ENCODE measurements at regions not wholly inside any gene's neighbourhood (a gene's known extent, or its start where the extent isn't known, plus 50 kb on each side); places are given as distances from the start of the nearest gene placed in this dataset.
"Not testable (repeated sequence)": the region's sequence is repeated elsewhere in the genome, so short reads cannot be mapped to it uniquely, and the experiment has no call there.

DNA sequence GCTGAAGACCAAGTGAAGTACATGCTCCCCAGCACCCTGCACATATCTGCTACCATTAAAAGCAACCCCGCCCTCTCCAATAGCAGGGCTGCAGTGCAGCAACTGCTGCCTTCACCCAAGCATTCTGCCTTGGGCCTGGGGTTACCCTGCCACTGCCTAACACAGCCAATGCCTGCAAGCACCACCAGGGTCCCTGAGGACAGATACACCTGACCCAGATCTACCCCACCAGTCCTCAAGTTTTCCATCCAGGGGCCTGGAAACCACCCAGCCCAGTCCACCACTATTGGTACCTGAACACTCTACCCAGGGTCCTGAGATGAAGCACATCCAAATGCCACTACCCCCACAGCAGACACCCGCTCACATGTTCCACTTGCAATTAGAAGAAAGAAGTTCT lies 181.1 kb upstream of the RBBP8 start:
- H3K27ac ChIP-seq: no peak overlapping the region
- WGBS (ENCODE audit: missing lambda C conversion rate): 63% methylated on average over 2 of the region's 2 CpGs
- no peak overlapping the region for H3K4me2 ChIP-seq
- ChIA-PET CTCF (no interaction called here), POLR2A (no interaction called here)
- H3K4me1 ChIP-seq: no peaks in the 10 kb centered on the region
- DNase-seq (ENCODE audit: low read depth in 1 of 2, low spot score in 1 of 2) (no peak), FAIRE-seq (no peak), ATAC-seq (no peak)
- H3K4me3 ChIP-seq: no peak overlapping the region
- H3K9me3 ChIP-seq: no peaks in the 10 kb centered on the region
- no peak for TF ChIP-seq CBX2 (IDR thresholded peaks at IDR 0.05; ENCODE audit: borderline replicate concordance, low read depth)
- no peak for TF ChIP-seq PHF8 (IDR thresholded peaks at IDR 0.05; ENCODE audit: borderline replicate concordance, low read depth)
- no peak for TF ChIP-seq ZNF302 (CRISPR knock-in tag; IDR thresholded peaks at IDR 0.05)
- TF ChIP-seq, protein P1, sequence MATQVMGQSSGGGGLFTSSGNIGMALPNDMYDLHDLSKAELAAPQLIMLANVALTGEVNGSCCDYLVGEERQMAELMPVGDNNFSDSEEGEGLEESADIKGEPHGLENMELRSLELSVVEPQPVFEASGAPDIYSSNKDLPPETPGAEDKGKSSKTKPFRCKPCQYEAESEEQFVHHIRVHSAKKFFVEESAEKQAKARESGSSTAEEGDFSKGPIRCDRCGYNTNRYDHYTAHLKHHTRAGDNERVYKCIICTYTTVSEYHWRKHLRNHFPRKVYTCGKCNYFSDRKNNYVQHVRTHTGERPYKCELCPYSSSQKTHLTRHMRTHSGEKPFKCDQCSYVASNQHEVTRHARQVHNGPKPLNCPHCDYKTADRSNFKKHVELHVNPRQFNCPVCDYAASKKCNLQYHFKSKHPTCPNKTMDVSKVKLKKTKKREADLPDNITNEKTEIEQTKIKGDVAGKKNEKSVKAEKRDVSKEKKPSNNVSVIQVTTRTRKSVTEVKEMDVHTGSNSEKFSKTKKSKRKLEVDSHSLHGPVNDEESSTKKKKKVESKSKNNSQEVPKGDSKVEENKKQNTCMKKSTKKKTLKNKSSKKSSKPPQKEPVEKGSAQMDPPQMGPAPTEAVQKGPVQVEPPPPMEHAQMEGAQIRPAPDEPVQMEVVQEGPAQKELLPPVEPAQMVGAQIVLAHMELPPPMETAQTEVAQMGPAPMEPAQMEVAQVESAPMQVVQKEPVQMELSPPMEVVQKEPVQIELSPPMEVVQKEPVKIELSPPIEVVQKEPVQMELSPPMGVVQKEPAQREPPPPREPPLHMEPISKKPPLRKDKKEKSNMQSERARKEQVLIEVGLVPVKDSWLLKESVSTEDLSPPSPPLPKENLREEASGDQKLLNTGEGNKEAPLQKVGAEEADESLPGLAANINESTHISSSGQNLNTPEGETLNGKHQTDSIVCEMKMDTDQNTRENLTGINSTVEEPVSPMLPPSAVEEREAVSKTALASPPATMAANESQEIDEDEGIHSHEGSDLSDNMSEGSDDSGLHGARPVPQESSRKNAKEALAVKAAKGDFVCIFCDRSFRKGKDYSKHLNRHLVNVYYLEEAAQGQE (IDR thresholded peaks at IDR 0.05): no peak
- no peak for TF ChIP-seq RCOR1 (IDR thresholded peaks at IDR 0.05; ENCODE audit: low read depth, low read length)
- TF ChIP-seq, protein P2, sequence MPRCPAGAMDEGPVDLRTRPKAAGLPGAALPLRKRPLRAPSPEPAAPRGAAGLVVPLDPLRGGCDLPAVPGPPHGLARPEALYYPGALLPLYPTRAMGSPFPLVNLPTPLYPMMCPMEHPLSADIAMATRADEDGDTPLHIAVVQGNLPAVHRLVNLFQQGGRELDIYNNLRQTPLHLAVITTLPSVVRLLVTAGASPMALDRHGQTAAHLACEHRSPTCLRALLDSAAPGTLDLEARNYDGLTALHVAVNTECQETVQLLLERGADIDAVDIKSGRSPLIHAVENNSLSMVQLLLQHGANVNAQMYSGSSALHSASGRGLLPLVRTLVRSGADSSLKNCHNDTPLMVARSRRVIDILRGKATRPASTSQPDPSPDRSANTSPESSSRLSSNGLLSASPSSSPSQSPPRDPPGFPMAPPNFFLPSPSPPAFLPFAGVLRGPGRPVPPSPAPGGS (IDR thresholded peaks at IDR 0.05): no peak
- TF ChIP-seq, protein P3, sequence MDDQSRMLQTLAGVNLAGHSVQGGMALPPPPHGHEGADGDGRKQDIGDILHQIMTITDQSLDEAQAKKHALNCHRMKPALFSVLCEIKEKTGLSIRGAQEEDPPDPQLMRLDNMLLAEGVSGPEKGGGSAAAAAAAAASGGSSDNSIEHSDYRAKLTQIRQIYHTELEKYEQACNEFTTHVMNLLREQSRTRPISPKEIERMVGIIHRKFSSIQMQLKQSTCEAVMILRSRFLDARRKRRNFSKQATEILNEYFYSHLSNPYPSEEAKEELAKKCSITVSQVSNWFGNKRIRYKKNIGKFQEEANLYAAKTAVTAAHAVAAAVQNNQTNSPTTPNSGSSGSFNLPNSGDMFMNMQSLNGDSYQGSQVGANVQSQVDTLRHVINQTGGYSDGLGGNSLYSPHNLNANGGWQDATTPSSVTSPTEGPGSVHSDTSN (IDR thresholded peaks at IDR 0.05): no peak
- TF ChIP-seq, protein P4, sequence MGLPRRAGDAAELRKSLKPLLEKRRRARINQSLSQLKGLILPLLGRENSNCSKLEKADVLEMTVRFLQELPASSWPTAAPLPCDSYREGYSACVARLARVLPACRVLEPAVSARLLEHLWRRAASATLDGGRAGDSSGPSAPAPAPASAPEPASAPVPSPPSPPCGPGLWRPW (IDR thresholded peaks at IDR 0.05): no peak
- TF ChIP-seq NPAS2 (CRISPR knock-in tag; IDR thresholded peaks at IDR 0.05; ENCODE audit: borderline replicate concordance): no peak
- no peak for TF ChIP-seq FOSL2 (IDR thresholded peaks at IDR 0.05)
- no peak for TF ChIP-seq FOSL2 (CRISPR knock-in tag; IDR thresholded peaks at IDR 0.05)

DNA sequence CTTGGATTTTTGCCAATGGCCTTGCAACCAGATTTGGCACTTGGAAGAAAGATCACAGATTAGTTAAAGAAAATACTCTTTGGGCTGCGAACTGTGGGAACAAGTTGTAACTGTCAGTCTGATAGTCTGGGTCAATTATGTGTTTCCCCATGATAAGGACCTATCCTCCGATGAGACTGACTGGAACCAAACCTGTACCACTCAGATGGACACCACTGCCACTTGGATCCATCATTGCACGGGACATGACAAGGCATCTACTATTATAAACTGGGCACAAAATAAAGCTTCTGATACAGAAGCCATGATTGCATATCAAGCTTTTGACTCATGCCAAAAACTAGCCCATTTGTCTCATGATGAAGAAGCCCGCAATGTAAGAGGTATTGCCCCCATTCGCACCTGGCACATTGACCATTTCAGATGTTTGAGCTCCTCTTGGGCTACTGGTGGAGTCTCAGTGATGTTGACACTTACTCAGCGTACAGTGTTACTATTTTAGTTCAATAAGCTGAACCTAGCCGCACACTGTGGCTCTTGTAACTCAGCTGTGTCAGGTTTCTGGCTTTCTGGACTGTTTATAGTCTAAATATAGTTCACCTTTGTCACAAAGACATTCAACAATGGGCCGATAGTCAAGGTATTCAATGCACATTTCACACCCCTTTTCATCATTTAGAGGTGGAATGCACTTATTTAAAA lies 179.8 kb upstream of the RBBP8 start:
- Histone ChIP-seq H3K27ac (no peak overlapping the region), H3K9me3 (no peaks in the 10 kb centered on the region), H3K4me3 (no peak overlapping the region), H3K4me1 (no peaks in the 10 kb centered on the region), H3K4me2 (no peak overlapping the region)
- 81% methylated on average over 8 of the region's 8 CpGs for WGBS (ENCODE audit: missing lambda C conversion rate)
- DNase-seq (ENCODE audit: low read depth in 1 of 2, low spot score in 1 of 2) (no peak), ATAC-seq (no peak), FAIRE-seq (no peak)
- ChIA-PET POLR2A (no interaction called here), CTCF (no interaction called here)
- no peak for TF ChIP-seq ZC3H11A (IDR thresholded peaks at IDR 0.05)
- TF ChIP-seq, protein P4 (IDR thresholded peaks at IDR 0.05): no peak
- TF ChIP-seq, protein P5, sequence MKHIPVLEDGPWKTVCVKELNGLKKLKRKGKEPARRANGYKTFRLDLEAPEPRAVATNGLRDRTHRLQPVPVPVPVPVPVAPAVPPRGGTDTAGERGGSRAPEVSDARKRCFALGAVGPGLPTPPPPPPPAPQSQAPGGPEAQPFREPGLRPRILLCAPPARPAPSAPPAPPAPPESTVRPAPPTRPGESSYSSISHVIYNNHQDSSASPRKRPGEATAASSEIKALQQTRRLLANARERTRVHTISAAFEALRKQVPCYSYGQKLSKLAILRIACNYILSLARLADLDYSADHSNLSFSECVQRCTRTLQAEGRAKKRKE (CRISPR knock-in tag; IDR thresholded peaks at IDR 0.05; ENCODE audit: low read depth): no peak
- TF ChIP-seq RCOR1 (IDR thresholded peaks at IDR 0.05; ENCODE audit: low read depth, low read length): no peak
- no peak for TF ChIP-seq JUN (IDR thresholded peaks at IDR 0.05)
- no peak for TF ChIP-seq MYC (IDR thresholded peaks at IDR 0.05; ENCODE audit: borderline replicate concordance, low read length)
- TF ChIP-seq ZNF302 (CRISPR knock-in tag; IDR thresholded peaks at IDR 0.05): no peak
- no peak for TF ChIP-seq SMC3 (IDR thresholded peaks at IDR 0.05)
- TF ChIP-seq POLR2A (IDR thresholded peaks at IDR 0.05; ENCODE audit: low read length): no peak
- TF ChIP-seq CBX2 (IDR thresholded peaks at IDR 0.05; ENCODE audit: borderline replicate concordance, low read depth): no peak
- no peak for TF ChIP-seq EHMT2 (IDR thresholded peaks at IDR 0.05; ENCODE audit: low read depth)
- TF ChIP-seq KDM1A (IDR thresholded peaks at IDR 0.05; ENCODE audit: low read depth): no peak

DNA sequence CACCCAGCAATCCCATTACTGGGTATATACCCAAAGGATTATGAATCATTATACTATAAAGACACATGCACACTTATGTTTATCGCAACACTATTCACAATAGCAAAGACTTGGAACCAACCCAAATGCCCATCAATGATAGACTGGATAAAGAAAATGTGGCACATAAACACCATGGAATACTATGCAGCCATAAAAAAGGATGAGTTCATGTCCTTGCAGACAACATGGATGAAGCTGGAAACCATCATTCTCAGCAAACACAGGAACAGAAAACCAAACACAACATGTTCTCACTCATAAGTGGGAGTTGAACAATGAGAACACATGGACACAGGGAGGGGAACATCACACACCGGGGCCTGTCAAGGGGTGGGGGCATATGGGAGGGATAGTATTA lies 169.1 kb upstream of the RBBP8 start:
- H3K4me2 ChIP-seq; POLR2A ChIA-PET; DNase-seq (ENCODE audit: low read depth in 1 of 2, low spot score in 1 of 2); CTCF ChIA-PET; H3K4me1 ChIP-seq; H3K4me3 ChIP-seq; H3K27ac ChIP-seq; FAIRE-seq; H3K9me3 ChIP-seq; ATAC-seq: not testable (repeated sequence)
- WGBS (ENCODE audit: missing lambda C conversion rate): 54% methylated on average over 2 of the region's 2 CpGs
